ENCODE measurements at regions not wholly inside any gene's neighbourhood (a gene's known extent, or its start where the extent isn't known, plus 50 kb on each side); places are given as distances from the start of the nearest gene placed in this dataset.

DNA sequence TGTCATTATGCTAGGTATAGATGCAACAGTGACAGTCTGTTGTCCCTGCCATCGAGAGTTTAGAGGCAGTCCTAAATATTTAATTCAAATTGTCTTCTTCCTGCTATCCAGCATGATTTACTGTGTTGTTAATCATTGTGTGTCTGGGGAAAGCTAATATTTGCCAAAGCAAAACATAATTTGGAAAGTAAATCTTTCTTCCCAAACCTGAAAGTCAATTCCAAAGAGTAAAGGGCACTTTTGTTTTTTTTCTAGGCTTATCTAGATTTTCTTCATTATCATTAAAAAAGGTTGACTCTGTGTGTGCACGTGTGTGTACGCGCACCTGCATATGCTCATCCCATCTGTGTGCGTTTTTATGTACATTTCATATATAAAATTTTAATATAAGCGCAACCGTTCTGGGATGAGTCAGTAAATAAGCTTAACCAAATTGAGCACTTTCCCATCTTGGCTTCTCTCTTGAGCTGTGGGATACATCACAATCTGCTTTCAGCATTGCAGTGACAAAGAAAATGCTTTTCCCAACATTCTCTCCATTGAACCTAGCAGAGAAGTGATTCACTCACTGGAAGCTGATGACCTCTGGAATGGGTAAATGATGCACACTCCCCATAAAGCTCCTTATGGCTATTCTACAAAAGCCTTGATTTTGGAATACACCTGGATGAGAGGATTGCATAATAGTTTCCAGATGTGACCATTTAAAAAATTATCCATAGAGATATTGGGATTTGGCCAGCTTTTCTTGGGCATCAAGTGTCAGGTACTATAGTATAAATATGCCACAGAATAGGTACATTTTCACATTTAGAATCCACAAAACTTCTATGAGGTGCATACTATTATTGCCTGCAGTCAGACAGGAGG, 488.4 kb downstream of the ADCYAP1 start:
- TF ChIP-seq, protein P1, sequence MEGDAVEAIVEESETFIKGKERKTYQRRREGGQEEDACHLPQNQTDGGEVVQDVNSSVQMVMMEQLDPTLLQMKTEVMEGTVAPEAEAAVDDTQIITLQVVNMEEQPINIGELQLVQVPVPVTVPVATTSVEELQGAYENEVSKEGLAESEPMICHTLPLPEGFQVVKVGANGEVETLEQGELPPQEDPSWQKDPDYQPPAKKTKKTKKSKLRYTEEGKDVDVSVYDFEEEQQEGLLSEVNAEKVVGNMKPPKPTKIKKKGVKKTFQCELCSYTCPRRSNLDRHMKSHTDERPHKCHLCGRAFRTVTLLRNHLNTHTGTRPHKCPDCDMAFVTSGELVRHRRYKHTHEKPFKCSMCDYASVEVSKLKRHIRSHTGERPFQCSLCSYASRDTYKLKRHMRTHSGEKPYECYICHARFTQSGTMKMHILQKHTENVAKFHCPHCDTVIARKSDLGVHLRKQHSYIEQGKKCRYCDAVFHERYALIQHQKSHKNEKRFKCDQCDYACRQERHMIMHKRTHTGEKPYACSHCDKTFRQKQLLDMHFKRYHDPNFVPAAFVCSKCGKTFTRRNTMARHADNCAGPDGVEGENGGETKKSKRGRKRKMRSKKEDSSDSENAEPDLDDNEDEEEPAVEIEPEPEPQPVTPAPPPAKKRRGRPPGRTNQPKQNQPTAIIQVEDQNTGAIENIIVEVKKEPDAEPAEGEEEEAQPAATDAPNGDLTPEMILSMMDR (IDR thresholded peaks at IDR 0.05), result no peak
- TF ChIP-seq ZFX (IDR thresholded peaks at IDR 0.05; ENCODE audit: borderline replicate concordance), result no peak

Data from 22Rv1 (cell line).